OCI-LY7 (cell line): ENCODE measurements at regions not wholly inside any gene's neighbourhood (a gene's known extent, or its start where the extent isn't known, plus 50 kb on each side); places are given as distances from the start of the nearest gene placed in this dataset.

Source experiments
- BruUV-seq: library from RNA; stranded (reverse); fragments of 400-500 nt; replicated peaks from 2 replicates; lab custom pipeline; 2021; lab: Mats Ljungman, UMichigan
- CTCF ChIA-PET: fragments of 300-600 bp; sonication (Branson Sonifier 250); formaldehyde crosslinking; loops from one replicate; lab custom pipeline; 2022; ENCODE audit warnings: antibody characterized with exemption; ENCODE audit not compliant: unreplicated experiment; lab: Charles Lee
- POLR2A ChIA-PET: fragments of 300-600 bp; sonication (Branson Sonifier 250); formaldehyde crosslinking; loops from one replicate; lab custom pipeline; 2022; ENCODE audit warnings: antibody characterized with exemption; lab: Charles Lee
- DNase-seq: peaks from one replicate; pipeline ENCODE4 v3.0.0-alpha.2; 2015; ENCODE audit warnings: low spot score
- H2AFZ ChIP-seq: fragments of 200-600 bp; sonication (generic), shearing (Covaris generic); 2 replicates; pipeline ENCODE4 v1.6.1; 2014; ENCODE audit warnings: mild to moderate bottlenecking, antibody characterized with exemption, low read length, moderate library complexity
- H3K27ac ChIP-seq: fragments of 200-600 bp; sonication (generic); 2 replicates; pipeline ENCODE4 v1.5.1; 2014; ENCODE audit warnings: mixed run types, low read depth, mild to moderate bottlenecking, moderate library complexity, low read length, inconsistent platforms; ENCODE audit not compliant: poor library complexity, severe bottlenecking
- H3K36me3 ChIP-seq: fragments of 200-600 bp; sonication (generic); 2 replicates; pipeline ENCODE4 v1.6.1; 2014; ENCODE audit warnings: mild to moderate bottlenecking, antibody characterized with exemption, low read length, moderate library complexity, mixed read lengths; ENCODE audit not compliant: insufficient read depth
- H3K4me1 ChIP-seq: fragments of 200-600 bp; sonication (generic); 2 replicates; pipeline ENCODE4 v1.5.1; 2014; ENCODE audit warnings: mild to moderate bottlenecking, low read length; ENCODE audit not compliant: insufficient read depth, poor library complexity, severe bottlenecking
- H3K4me2 ChIP-seq: fragments of 200-600 bp; sonication (generic); 2 replicates; pipeline ENCODE4 v1.6.1; 2014; ENCODE audit warnings: mild to moderate bottlenecking, low read length
- H3K4me3 ChIP-seq: fragments of 200-600 bp; sonication (generic); 2 replicates; pipeline ENCODE4 v1.5.1; 2014; ENCODE audit warnings: mild to moderate bottlenecking, low read depth, low read length; ENCODE audit not compliant: poor library complexity, severe bottlenecking
- H3K79me2 ChIP-seq: fragments of 200-600 bp; sonication (generic); 2 replicates; pipeline ENCODE4 v1.6.1; 2016; ENCODE audit warnings: low read depth, mild to moderate bottlenecking, low read length, moderate library complexity, mixed read lengths; ENCODE audit not compliant: insufficient read depth
- H3K9me2 ChIP-seq: fragments of 200-600 bp; sonication (generic); 2 replicates; pipeline ENCODE4 v1.6.1; 2016; ENCODE audit warnings: mild to moderate bottlenecking, low read length, mixed read lengths; ENCODE audit not compliant: insufficient read depth
- H3K9me3 ChIP-seq: fragments of 200-600 bp; sonication (generic); 2 replicates; pipeline ENCODE4 v1.6.1; 2014; ENCODE audit warnings: mild to moderate bottlenecking, mixed run types, low read length, mixed read lengths
- H4K20me1 ChIP-seq: fragments of 200-600 bp; sonication (generic); 2 replicates; pipeline ENCODE4 v1.6.1; 2014; ENCODE audit warnings: mild to moderate bottlenecking, antibody characterized with exemption, low read length, moderate library complexity, mixed read lengths; ENCODE audit not compliant: insufficient read depth
- EZH2phosphoT487 ChIP-seq: fragments of 200-600 bp; sonication (generic); IDR thresholded peaks from 2 replicates; pipeline ENCODE4 v1.6.1; 2018; ENCODE audit warnings: low read depth, borderline replicate concordance, mild to moderate bottlenecking, mixed run types, antibody characterized with exemption, low read length, moderate library complexity, mixed read lengths
- intact Hi-C: fragments of 100-400 bp; cut with micrococcal nuclease; formaldehyde crosslinking; loops from one replicate; pipeline ENCODE4 v1.10.0; 2022; ENCODE audit not compliant: unreplicated experiment
- TF ChIP-seq, protein P1 (sequence below): fragments of 200-600 bp; sonication (generic); conservative IDR thresholded peaks from 2 replicates; pipeline ENCODE4 v1.5.1; 2014; ENCODE audit warnings: mild to moderate bottlenecking, antibody characterized with exemption, low read length, moderate library complexity, mixed read lengths

DNA sequence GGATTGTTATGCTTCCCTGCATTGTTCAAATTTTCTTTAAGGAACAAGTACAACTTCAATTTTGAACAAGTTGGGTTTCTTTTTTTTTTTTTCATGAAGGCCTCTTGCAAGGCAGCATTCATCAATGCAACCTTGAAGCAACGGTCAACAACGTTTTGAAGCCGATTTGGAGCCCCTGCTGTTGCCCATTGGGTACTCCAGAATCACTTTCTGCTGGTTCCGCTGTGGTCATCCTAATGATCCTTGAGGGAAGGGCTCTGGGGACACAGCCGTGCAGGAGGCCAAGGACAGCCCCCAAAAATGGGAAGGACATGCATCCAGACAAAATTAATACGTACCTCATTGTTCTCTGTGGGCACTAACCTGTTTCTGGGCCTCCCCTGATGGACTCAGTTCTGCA is 84.6 kb upstream of the MGMT start:
- Histone ChIP-seq H3K4me2 (no peak overlapping the region), H4K20me1 (no peaks in the 10 kb centered on the region), H3K4me3 (no peak overlapping the region), H3K9me3 (no peaks in the 10 kb centered on the region), H3K79me2 (no peaks in the 10 kb centered on the region), H3K9me2 (no peaks in the 10 kb centered on the region), H3K4me1 (no peaks in the 10 kb centered on the region), H2AFZ (no peak overlapping the region), H3K27ac (no peak overlapping the region), H3K36me3 (no peaks in the 10 kb centered on the region)
- TF ChIP-seq, protein P1, sequence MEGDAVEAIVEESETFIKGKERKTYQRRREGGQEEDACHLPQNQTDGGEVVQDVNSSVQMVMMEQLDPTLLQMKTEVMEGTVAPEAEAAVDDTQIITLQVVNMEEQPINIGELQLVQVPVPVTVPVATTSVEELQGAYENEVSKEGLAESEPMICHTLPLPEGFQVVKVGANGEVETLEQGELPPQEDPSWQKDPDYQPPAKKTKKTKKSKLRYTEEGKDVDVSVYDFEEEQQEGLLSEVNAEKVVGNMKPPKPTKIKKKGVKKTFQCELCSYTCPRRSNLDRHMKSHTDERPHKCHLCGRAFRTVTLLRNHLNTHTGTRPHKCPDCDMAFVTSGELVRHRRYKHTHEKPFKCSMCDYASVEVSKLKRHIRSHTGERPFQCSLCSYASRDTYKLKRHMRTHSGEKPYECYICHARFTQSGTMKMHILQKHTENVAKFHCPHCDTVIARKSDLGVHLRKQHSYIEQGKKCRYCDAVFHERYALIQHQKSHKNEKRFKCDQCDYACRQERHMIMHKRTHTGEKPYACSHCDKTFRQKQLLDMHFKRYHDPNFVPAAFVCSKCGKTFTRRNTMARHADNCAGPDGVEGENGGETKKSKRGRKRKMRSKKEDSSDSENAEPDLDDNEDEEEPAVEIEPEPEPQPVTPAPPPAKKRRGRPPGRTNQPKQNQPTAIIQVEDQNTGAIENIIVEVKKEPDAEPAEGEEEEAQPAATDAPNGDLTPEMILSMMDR: no peak
- TF ChIP-seq EZH2phosphoT487: no peak
- BruUV-seq: no TSS peak
- no peak for DNase-seq
- POLR2A ChIA-PET: no interaction called here
- intact Hi-C loops: no loop called here
- CTCF ChIA-PET: no interaction called here

DNA sequence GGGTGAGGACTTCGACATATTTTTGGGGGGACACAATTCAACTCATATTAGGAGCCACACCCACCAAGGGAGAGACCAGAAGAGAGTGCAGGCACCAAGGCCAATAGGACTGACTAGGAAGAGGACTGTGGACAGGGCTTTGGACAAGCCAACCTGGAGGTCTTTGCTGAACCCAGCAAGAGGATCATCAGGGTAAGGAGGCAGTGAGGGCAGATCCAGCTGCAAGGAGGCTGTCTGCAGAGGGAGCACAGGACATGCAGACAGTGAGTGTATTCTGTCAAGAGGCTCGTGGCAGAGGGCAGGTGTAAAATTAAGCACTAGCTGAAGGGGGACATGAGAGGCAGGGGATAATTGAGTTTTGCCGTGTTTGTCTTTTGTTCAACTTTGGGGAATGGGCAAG is 83.4 kb upstream of the MGMT start:
- Histone ChIP-seq H3K79me2 (no peaks in the 10 kb centered on the region), H3K27ac (no peak overlapping the region), H2AFZ (no peak overlapping the region), H3K4me3 (no peak overlapping the region), H3K9me3 (no peaks in the 10 kb centered on the region), H3K4me1 (no peaks in the 10 kb centered on the region), H3K9me2 (no peaks in the 10 kb centered on the region), H4K20me1 (no peaks in the 10 kb centered on the region), H3K4me2 (no peak overlapping the region), H3K36me3 (no peaks in the 10 kb centered on the region)
- intact Hi-C loops: no loop called here
- DNase-seq: no peak
- no TSS peak for BruUV-seq
- TF ChIP-seq EZH2phosphoT487: no peak
- TF ChIP-seq, protein P1: no peak
- ChIA-PET CTCF (no interaction called here), POLR2A (no interaction called here)

DNA sequence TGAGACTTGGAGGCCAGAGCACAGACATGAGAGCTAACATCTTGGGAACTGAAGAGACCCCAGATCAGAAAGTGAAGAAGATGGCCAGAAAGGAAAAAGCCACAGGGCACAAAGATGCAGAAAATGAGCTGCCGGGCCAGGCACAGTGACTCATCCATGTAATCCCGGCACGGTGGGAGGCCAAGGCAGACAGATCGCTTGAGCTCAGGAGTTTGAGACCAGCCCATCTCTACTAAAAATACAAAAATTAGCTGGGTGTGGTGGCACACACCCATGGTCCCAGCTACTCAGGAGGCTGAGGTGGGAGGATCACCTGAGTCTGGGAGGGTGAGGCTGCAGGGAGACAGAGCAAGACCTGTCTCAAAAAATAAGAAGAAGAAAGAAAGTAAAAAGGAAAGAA is 81.4 kb upstream of the MGMT start:
- no TSS peak for BruUV-seq
- H3K79me2 ChIP-seq: no peaks in the 10 kb centered on the region
- no peaks in the 10 kb centered on the region for H3K9me2 ChIP-seq
- no peaks in the 10 kb centered on the region for H3K9me3 ChIP-seq
- no peak overlapping the region for H3K4me3 ChIP-seq
- intact Hi-C loops: no loop called here
- no peaks in the 10 kb centered on the region for H3K4me1 ChIP-seq
- H3K4me2 ChIP-seq: no peak overlapping the region
- no peak for DNase-seq
- POLR2A ChIA-PET: no interaction called here
- CTCF ChIA-PET: no interaction called here
- H3K36me3 ChIP-seq: no peaks in the 10 kb centered on the region
- TF ChIP-seq EZH2phosphoT487: no peak
- TF ChIP-seq, protein P1: no peak
- H4K20me1 ChIP-seq: no peaks in the 10 kb centered on the region
- H3K27ac ChIP-seq: no peak overlapping the region
- no peak overlapping the region for H2AFZ ChIP-seq
